ENCODE measurements at regions not wholly inside any gene's neighbourhood (a gene's known extent, or its start where the extent isn't known, plus 50 kb on each side); places are given as distances from the start of the nearest gene placed in this dataset.
"Not testable (repeated sequence)": the region's sequence is repeated elsewhere in the genome, so short reads cannot be mapped to it uniquely, and the experiment has no call there.

- not testable (repeated sequence) for DNase-seq
These were observed 68.6 kb upstream of the AR start for GRCh38 chrX:67475259-67475658.

DNA sequence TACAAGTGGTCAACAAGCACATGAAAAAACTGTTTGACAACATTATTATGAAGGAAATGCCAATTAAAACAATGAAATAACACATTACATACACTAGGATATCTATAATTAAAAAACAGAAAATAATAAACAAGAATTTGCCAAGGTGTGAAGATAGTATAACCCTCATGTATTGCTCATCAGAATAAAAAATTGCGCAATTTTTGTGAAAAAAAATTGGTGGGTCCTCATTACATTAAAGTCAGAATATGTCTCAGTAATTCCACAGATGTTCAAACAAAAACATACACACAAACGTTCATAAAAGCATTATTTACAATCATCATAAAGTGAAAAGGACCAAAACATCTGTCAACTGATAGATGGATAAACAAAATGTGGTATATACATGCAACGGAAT, 63.0 kb upstream of the AR start:
- DNase-seq, result no peak

Data from muscle of back (tissue), 3 donors.